ENCODE measurements at regions not wholly inside any gene's neighbourhood (a gene's known extent, or its start where the extent isn't known, plus 50 kb on each side); places are given as distances from the start of the nearest gene placed in this dataset.

DNA sequence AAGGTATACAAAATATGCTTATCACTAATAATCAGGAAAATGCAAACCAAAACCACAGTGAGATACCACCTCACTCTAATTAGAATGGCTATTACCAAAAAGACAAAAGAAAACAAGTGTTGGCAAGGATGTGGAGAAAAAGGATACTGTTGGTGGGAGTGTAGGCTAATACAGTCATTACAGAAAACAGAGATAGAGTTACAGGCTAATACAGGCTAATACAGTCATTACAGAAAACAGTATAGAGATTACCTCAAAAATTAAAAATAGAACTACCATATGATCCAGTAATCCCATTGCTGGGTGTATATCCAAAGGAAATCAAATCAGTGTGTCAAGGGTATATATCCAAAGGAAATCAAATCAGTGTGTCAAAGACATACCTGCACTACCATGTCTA, 238.4 kb downstream of the PLPP3 start:
- no peak for DNase-seq

DNA sequence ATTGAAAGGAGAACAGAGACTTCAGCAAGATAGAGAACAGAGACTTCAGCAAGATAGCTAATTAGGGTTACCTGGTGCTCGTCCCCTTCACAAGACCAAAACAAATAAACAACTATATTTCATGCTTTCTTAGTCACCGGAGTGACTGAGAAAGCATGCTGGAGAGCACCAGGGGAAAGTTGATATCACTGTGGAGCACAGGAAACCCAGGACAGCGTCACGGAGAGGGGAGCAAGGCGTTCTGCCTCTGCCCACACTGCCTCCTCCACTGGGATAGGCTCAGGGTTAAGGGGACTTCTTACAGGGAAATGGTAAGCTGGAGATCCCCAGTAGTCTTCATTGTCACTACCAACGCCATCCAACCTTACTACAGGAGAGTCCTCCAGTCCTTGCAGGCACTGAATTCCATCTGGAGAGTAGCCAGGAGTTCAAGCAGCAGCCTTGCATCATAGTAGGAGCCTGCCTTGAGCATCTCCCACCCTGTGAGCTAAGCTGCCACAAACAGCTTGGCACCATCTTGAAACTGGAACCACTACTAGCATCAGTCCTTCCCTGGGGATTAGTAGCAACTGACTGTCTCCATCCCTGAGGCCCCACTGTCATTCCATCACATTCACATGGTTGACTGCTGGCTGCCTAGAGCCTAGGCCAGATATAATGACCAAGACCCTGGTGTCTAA, 239.4 kb downstream of the PLPP3 start:
- no peak for DNase-seq

DNA sequence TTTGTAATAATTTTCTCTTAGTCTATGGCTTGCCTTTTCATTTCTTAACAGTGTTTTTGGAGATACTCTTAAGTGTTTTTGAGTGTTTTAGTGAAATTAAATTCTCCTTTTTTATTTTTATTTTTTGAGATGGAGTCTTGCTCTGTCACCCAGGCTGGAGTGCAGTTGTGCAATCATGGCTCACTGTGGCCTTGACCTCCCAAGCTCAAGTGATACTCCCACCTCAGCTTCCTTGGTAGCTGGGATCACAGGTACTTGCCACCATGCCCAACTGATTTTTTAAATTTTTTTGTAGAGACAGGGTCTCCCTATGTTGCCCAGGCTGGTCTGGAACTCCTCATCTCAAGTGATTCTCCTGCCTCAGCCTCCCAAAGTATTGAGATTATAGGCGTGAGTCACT, 240.3 kb downstream of the PLPP3 start:
- DNase-seq: no peak

DNA sequence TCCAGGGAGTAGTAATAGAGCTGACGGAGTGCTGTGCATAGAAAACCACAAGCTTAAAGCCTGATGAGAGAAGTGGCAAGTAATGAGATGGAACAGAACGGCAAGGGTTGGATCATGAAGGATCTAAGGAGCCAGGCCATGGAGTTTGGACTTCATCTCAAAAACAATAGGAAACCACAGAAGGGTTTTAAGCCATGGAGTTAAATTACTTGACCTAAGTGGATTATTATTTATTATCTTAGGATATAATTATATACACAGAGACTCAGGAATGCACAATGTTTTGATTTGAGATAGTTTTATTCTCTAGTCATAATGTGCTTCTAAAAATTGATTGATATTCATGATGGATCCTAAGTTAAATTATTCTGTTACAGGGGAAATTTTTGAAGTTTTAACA, 242.4 kb downstream of the PLPP3 start:
- no peak for DNase-seq

DNA sequence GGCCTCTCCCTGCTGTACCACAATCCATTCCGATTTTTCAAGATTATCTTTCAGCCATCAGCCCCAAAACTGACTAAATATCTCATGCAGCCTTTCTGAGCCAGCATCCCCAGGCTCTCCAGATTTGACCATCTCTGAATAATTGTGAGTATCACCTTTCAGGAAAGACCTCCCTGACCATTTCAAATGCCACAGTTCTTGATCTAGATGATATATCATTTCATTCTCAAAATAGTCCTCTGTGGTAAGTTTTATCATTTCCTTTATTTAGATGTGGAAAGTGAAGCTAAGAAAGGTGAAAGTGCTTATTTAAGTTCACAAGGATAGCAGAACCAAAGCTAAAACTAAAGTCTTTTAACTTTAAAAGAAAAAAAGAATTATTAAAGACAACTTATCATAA, 244.0 kb downstream of the PLPP3 start:
- no peak for DNase-seq

DNA sequence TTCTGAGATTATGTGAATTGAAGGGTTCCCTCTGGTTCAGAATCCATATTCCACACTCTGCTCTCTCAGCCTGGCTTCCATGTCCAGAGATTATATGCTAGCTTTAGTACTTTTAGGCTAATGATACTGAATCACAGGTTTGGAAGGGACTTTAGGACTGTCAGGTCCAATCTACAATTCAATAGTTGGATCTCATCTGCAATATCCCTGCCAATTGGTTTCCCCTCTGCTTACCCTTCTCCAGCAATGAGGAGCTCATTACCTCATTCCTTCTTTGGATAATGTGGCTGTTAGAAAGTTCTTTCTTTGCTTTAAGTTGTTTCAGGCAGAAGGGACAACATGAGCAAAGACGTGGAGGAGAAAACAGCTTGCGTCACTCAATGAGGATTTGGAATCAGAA, 245.3 kb downstream of the PLPP3 start:
- no peak for DNase-seq

DNA sequence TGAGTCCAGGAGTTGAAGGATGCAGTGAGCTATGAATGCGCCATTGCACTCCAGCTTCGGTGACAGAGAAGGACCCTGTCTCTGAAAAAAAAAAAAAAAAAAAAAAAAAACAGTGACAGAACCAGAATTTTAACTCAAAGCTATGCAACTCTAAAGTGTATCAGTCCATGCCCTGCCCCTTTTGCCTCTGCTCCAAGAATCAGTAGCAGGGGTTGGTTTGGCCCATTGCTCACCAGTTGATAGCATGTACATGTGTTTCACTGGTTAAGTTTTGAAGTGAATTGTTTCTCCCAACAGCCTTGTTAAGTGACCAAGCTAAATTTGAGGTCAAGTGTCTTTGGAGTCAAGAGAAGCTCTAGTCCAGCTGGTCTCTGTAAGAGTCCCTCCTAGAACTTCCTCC, 245.9 kb downstream of the PLPP3 start:
- DNase-seq: no peak

DNA sequence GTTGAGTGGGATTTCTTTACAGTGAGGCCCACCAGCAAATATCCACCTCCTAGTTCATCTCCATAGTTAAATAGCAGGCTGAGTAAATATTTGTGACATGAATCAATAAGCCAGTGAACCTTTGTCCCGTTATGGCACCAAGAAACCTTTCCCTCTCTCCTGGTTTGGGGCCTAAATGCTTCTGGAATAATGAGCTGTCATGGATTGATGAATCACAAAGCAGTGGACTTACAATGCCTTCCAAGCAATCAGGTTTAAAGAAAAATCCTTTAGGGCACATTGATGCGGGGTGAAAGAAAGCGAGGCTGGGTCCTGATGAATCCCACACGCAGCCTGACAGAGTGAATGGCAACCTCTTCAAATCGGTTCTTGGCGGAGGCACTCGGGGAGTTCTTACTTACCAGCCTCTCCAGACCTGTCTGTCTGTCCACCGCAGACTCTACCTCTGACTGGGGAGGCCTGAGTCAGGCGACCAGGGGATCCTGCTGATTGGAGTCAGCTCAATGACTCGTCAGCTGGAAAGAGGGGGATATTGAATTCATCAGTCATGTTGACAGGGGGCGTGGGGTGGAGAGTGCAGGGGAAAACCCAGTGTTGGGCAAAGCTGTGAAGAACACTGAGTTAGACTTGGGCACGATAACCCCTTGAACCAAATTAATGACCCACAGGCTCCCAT, 247.3 kb downstream of the PLPP3 start:
- no peak for DNase-seq

DNA sequence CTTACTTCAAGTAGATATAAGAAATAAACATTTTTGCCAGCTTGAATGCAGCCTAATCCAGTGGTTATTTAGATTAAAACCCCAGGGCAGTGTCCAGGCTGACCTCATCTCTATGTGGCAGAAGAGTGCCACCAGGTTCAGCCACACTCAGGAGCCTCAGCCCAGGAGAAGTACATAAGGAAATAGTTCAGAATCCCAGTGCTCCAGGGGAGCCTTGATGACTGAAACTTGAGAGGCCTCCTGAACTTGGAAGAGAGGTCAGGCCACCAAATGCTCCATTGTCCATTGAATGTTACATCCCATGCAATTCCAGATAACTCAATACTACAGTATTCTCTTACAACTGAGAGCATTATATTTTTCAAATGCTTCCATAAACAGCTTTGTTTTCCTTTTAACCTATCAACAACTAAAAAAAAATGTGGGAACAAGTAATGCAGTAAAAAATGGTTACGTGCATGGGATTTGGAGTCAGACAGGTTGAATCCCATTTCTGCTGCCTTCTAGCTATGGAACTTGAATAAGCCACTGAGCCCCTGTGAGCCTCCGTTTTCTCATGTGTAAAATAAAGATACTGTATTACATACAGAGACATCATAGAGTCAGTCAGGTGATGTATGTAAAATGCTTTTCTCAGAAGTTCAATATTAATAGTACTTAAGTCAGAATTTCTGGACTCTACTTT, 248.0 kb downstream of the PLPP3 start:
- DNase-seq: no peak

DNA sequence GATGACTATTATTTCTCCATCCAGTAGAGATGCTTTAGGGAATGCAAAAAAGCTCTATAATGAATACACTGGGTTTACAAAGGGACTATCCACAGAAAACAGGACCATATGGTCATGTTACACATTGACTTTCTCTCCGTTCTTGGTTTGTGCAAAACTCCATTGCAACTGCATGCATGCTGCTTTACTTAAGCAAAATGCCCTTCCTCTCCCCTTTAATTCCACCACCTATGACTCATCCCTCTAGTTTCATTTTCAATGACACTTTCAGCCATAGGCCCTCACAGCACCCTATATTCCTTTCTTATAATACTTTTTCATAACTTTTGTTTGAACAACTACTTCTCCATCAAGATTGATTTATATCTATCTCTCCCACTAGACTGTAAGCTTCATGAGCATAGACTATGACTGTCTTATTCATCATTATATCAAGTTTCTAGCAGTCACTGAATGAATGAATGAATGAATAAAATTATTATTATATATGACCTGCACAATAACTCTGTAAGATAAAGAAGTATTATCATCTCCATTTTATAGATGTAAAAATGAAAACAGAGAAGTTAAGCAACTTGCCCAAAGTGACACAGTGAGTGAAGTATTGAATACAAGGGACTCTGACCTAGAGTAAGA, 248.9 kb downstream of the PLPP3 start:
- peak in 1 of 5 experiments; percentile 30 for DNase-seq

DNA sequence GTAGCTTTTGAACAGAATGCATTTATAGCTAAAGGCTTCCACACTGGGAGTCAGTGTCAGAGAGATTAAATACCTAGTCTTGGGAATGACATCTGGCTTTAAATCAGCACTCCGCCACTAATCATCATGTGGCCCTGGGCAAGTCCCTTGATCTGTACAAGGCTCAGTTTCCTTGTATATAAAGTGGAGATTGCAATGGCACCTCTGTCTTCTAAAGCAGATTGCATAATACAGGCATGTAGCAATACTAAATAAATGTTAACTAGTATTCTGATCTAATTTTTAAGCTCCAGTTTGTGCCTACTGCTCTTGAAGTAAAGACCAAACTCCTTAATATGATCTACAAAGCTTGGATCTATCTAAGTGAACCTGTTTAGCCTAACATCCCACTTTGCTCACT, 249.4 kb downstream of the PLPP3 start:
- DNase-seq: no peak

DNA sequence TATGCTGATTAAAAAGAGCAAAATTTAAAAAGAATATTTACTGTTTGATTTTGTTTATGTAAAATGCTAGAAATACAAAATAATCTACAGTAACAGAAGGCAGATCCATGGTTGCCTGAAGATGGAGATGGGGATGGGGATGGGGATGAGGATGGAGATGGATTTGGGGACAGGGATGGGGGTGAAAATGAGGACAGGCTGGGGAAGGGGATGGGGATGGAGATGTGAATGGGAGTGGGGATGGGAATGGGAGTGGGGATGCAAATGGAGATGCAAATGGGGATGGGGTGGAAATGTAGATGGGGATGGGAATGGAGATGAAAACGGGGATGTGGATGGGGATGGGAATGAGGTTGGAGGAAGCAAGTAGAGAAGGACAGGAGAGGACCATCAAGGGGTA, 252.2 kb downstream of the PLPP3 start:
- DNase-seq: no peak

DNA sequence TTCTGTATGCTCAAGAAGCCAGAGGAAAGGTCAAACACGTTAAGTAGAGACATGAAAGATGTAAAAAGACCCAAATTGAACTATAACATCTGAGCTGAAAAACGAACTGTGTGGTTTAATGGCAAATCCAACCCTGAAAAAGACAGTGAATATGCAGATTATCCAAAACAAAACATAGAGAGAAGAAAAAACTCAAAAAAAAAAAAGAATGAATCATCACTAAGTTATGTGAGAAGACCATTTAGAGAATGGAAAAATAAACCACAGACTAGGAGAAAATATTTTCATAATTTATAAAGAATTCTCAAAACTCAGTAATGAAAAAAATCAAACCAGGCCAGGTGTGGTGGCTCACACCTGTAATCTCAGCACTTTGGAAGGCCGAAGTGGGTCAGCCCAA, 253.3 kb downstream of the PLPP3 start:
- DNase-seq: no peak

DNA sequence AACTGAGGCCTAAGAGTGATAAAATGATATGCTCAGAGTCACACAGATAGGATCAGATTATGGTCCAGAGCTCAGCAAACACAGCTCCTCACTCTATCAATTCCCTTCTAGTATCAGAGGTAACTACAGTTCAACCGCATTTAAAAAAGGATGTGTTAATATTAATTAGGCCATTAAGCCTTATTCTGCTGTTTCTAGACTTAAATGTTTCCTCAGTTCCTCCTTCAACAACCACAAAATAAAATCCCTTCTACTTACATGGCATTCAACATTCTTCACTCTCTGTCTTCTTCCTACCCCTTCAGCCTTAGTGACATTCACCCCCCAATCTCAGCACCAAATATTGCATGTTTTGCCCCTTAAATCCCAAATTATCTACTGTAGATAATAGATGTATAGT, 254.9 kb downstream of the PLPP3 start:
- no peak for DNase-seq

DNA sequence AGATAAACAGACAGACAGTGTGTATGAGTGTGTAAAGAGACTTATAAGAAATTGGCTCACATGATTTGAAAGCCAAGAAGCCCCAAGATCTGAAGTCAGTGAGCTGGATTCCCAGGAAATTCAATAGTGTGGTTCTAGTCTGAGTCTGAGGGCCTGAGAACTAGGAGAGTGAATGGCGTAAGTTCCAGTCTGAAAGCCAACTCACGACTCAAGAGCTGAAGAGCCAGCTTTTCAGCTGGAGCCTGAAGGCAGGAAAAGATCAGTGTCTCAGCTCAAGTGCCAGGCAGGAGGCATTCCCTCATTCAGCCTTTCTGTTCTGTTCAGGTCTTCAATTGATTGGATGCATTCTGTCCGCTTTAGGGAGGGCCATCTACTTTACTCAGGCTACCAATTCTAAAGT, 257.2 kb downstream of the PLPP3 start:
- DNase-seq: no peak

DNA sequence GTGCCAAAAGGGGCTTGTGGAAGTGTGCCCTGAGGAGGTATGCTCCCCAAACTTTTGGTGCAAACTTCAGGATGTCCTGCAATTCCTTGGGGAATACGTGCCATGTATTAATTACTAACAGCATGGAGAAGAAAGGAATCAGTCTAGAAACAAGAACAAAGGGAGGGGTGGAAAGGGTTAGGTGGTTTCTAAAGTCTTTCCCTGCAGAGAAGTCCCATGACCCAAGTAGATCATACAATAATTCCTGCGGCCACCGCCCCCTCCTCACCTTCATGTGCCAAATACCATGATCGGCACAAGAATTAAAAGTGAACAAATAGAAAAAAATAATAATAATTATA, 258.2 kb downstream of the PLPP3 start:
- no peak for DNase-seq

DNA sequence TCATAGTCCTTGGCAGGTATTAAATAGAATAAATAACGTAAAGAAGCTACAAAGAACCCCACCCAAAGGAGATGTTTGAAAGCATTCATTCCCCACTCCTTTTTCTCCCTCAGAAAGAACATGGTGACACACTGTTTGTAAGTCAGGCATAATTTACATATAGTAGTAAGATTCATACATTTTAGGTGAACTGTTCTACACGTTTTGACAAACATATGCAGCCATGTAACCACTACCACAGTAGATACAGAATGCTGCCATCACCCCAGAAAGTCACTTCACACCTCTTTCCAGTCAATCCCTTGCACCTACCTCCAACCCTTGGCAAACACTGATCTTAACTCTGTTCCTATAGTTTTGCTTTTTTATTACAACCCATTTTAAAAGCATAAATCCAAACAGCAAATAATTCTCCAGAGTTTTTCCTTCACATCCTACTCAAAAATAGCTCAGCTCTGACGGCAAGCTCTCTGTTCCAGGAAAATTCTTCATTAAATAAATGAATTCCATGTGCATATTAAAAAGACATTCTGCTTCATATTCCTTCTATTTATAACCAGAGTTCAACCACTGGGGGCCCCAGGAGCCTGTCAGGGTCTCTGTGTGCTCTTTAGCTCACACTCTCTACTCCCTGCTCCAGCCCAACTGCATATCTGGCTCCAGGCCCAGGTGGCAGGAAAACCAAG, 258.8 kb downstream of the PLPP3 start:
- no peak for DNase-seq

DNA sequence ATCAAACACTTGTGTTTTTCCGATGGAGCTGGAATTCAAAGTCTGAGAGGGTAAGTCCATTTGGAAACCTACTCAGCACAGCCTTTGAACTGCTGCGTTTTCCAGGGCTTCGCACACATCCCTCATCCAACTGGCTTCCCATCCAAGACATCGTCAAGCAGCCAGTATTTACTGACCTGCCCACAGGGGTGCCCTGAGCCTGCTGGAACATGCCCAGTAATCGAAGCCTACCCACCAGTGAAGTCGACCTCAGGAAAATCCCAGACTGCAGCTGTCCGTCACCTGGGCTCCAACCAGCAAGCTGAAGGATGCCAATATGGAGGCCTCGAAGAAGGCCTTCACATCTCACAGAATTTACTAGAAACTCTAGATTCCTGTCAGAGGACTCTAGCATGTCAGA, 261.6 kb downstream of the PLPP3 start:
- DNase-seq: no peak

DNA sequence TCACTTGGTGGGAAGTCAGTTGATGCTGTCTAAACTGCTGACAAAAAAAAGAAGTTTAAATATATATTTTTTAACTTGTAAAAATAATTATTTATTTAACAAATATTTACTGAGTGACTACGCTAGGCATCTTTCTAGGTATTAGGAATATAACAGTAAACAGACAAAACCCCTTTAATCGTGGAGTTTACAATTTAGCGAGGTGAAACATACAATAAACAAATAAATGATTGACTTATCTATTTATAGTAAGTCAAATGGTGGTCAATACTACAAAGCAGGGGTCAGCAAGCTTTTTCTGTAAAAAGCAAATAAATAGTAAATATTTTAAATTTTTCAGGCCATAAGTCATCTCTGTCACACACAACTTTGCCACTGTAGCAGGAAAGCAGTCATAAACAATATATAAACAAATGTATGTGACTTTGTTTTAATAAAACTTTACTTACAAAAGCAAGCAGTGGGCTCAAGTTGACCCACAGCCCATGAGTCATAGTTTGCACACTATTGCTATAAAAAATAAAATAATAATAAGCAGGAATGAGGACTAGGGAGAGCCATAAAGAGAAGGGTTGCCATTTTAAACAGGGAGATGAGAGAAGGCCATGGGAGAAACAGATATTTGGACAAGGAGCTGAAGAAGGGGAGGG, 263.9 kb downstream of the PLPP3 start:
- DNase-seq: no peak

DNA sequence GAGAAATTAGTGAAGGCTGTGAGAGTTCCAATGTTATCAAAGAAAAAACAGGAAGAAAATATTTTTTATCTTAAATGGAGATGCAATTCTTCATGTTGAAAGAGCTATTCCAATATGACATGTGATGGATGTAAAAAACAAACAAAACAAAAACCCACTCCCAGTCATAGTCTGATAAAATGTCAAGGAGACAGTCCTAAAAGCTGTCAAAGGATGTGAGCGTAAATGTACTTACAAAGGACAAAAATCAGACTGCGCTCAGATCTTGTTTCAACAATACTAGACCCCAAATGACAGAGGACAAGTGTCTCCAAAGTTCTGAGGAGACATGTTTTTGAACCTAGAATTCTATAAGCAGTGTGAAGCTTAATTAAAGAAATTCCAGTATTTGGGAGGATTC, 265.8 kb downstream of the PLPP3 start:
- no peak for DNase-seq

DNA sequence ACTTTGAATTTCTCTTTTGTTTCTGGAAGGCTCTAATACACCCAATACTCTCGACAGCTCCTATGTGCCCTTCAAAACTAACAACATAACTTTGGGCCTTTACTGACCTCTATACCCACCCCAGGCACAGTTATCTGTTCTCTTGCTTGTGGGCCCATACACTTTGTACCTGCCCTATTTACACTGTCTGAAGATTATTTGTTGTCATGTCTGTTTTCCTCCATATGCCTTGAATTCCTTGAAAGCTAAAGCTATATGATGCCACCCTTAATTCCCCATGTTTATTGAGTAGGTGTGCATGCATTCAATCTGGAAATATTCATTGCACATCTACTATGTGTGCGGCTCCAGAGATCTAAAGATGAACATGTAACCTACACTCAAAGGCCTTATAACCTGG, 267.6 kb downstream of the PLPP3 start:
- no peak for DNase-seq

DNA sequence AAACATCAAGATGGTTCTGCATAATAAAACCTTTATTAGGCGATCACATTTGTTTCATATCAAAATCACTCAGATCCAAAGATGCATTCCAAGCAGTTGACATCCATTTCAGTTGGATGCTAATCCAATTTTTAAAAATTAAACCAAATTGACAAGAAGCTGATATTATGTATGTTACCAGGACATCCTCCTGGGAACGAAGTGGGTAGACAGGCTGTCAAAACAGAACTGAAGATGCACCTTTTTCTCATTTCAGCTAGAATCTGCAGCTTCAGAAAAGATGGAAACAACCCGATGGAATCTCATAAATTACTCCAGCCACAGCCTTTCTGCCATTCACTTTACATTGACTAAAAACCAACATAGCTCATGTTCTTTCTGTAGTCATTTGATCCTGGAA, 268.4 kb downstream of the PLPP3 start:
- DNase-seq: no peak

DNA sequence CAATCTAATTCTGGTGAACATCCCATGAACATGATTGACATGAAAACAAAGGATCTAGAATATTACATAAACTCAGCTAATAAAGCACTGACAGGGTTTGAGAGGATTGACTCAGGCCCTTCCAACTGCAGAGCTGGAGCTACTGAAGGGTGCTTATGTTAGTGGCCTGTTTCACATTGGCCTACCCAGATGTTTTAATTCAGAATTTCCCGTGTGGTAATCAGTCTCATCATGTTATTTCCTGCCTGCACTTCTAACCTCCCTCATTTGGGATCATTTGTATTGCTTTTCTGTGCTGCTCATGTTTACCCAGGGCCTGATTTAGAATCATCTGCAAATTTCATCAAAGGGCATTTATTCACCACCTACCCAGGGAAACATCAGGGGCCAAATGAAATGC, 270.3 kb downstream of the PLPP3 start:
- DNase-seq: no peak
